Activated naive CD8-positive, alpha-beta T cell treated with anti-CD3 and anti-CD28 coated beads, Interleukin-2, amount 10 ng/mL, durations not matched to agents 7 days and 5 days (primary cell): ENCODE measurements at regions not wholly inside any gene's neighbourhood (a gene's known extent, or its start where the extent isn't known, plus 50 kb on each side); places are given as distances from the start of the nearest gene placed in this dataset.
A peak's percentile ranks its signal among the peaks of the same experiment; 100 is the strongest.
"Not testable (repeated sequence)": the region's sequence is repeated elsewhere in the genome, so short reads cannot be mapped to it uniquely, and the experiment has no call there.

Experiments
- ATAC-seq: fragments of 150-1000 bp; cut with Tn5 transposase; one replicate; pipeline ENCODE4 v1.10.0; 2021; ENCODE audit warnings: low read depth, moderate library complexity
- POLR2A ChIA-PET: fragments of 350-600 bp; sonication (Branson Sonifier 250); formaldehyde crosslinking; loops from one replicate; lab custom pipeline; 2021; ENCODE audit warnings: antibody characterized with exemption; lab: Charles Lee
- DNase-seq: peaks from one replicate; pipeline ENCODE4 v3.0.0; 2021
- H3K27ac Mint-ChIP-seq: one replicate; pipeline ENCODE4 v1.8.0; 2022; ENCODE audit warnings: mild to moderate bottlenecking, mixed read lengths
- H3K27me3 Mint-ChIP-seq: one replicate; pipeline ENCODE4 v1.8.0; 2022; ENCODE audit warnings: mild to moderate bottlenecking, moderate library complexity, mixed read lengths
- H3K36me3 Mint-ChIP-seq: one replicate; pipeline ENCODE4 v1.8.0; 2021; ENCODE audit warnings: mild to moderate bottlenecking, mixed read lengths
- H3K4me1 Mint-ChIP-seq: one replicate; pipeline ENCODE4 v1.8.0; 2021; ENCODE audit warnings: mixed read lengths
- H3K4me3 Mint-ChIP-seq: one replicate; pipeline ENCODE4 v1.8.0; 2022; ENCODE audit warnings: mild to moderate bottlenecking, moderate library complexity, mixed read lengths
- H3K9me3 Mint-ChIP-seq: one replicate; pipeline ENCODE4 v1.8.0; 2021; ENCODE audit warnings: mixed read lengths

GRCh38 chr2:87549561-87550202 is 198.2 kb upstream of the PLGLB2 start:
- H3K4me1 Mint-ChIP-seq, H3K27me3 Mint-ChIP-seq, DNase-seq, H3K9me3 Mint-ChIP-seq, H3K36me3 Mint-ChIP-seq, H3K4me3 Mint-ChIP-seq, POLR2A ChIA-PET: not testable (repeated sequence)
- H3K27ac Mint-ChIP-seq: peak overlapping the region; percentile 56
- ATAC-seq: peak; percentile 6

GRCh38 chr2:87554678-87555077 is 193.2 kb upstream of the PLGLB2 start:
- H3K4me3 Mint-ChIP-seq, POLR2A ChIA-PET, H3K4me1 Mint-ChIP-seq, H3K9me3 Mint-ChIP-seq, ATAC-seq, H3K27me3 Mint-ChIP-seq, H3K27ac Mint-ChIP-seq, DNase-seq, H3K36me3 Mint-ChIP-seq: not testable (repeated sequence)

- H3K9me3 Mint-ChIP-seq, DNase-seq, H3K4me3 Mint-ChIP-seq, H3K36me3 Mint-ChIP-seq, POLR2A ChIA-PET, H3K27ac Mint-ChIP-seq, ATAC-seq, H3K4me1 Mint-ChIP-seq, H3K27me3 Mint-ChIP-seq: not testable (repeated sequence)
Observed at GRCh38 chr2:87555082-87555481, 192.8 kb upstream of the PLGLB2 start.

GRCh38 chr2:87559001-87559400 is 188.9 kb upstream of the PLGLB2 start:
- DNase-seq, ATAC-seq, POLR2A ChIA-PET, H3K4me3 Mint-ChIP-seq, H3K27me3 Mint-ChIP-seq, H3K27ac Mint-ChIP-seq, H3K36me3 Mint-ChIP-seq, H3K4me1 Mint-ChIP-seq, H3K9me3 Mint-ChIP-seq: not testable (repeated sequence)

- DNase-seq, H3K4me3 Mint-ChIP-seq, H3K27ac Mint-ChIP-seq, H3K27me3 Mint-ChIP-seq, ATAC-seq, H3K4me1 Mint-ChIP-seq, H3K9me3 Mint-ChIP-seq, H3K36me3 Mint-ChIP-seq, POLR2A ChIA-PET: not testable (repeated sequence)
Observed at GRCh38 chr2:87559735-87560134, 188.2 kb upstream of the PLGLB2 start.

- not testable (repeated sequence) for H3K4me1 Mint-ChIP-seq, H3K9me3 Mint-ChIP-seq
Observed at GRCh38 chr2:87565116-87565515, 182.8 kb upstream of the PLGLB2 start.

GRCh38 chr2:87566531-87566930 is 181.4 kb upstream of the PLGLB2 start:
- DNase-seq, H3K27ac Mint-ChIP-seq, ATAC-seq, H3K9me3 Mint-ChIP-seq, H3K4me1 Mint-ChIP-seq, H3K4me3 Mint-ChIP-seq, H3K27me3 Mint-ChIP-seq, POLR2A ChIA-PET, H3K36me3 Mint-ChIP-seq: not testable (repeated sequence)

More at GRCh38 chr2:87565116-87565515, 182.8 kb upstream of the PLGLB2 start:
- H3K4me3 Mint-ChIP-seq, H3K27ac Mint-ChIP-seq, ATAC-seq, DNase-seq, H3K36me3 Mint-ChIP-seq, H3K27me3 Mint-ChIP-seq, POLR2A ChIA-PET: not testable (repeated sequence)

GRCh38 chr2:87567093-87567492 is 180.8 kb upstream of the PLGLB2 start:
- H3K27me3 Mint-ChIP-seq, DNase-seq, H3K4me1 Mint-ChIP-seq, H3K36me3 Mint-ChIP-seq, H3K9me3 Mint-ChIP-seq, POLR2A ChIA-PET, ATAC-seq, H3K4me3 Mint-ChIP-seq, H3K27ac Mint-ChIP-seq: not testable (repeated sequence)

- H3K27ac Mint-ChIP-seq, DNase-seq, H3K4me3 Mint-ChIP-seq, POLR2A ChIA-PET, H3K9me3 Mint-ChIP-seq, ATAC-seq, H3K4me1 Mint-ChIP-seq, H3K36me3 Mint-ChIP-seq, H3K27me3 Mint-ChIP-seq: not testable (repeated sequence)
Observed at GRCh38 chr2:87567912-87568311, 180.0 kb upstream of the PLGLB2 start.

- H3K9me3 Mint-ChIP-seq, ATAC-seq, H3K36me3 Mint-ChIP-seq, POLR2A ChIA-PET, DNase-seq, H3K27me3 Mint-ChIP-seq, H3K4me1 Mint-ChIP-seq, H3K4me3 Mint-ChIP-seq: not testable (repeated sequence)
- peak overlapping the region; percentile 6 for H3K27ac Mint-ChIP-seq
Observed at GRCh38 chr2:87568554-87569278, 179.2 kb upstream of the PLGLB2 start.

GRCh38 chr2:87569689-87570397 is 178.0 kb upstream of the PLGLB2 start:
- DNase-seq, POLR2A ChIA-PET, H3K36me3 Mint-ChIP-seq, H3K27me3 Mint-ChIP-seq, H3K4me1 Mint-ChIP-seq, H3K27ac Mint-ChIP-seq, H3K4me3 Mint-ChIP-seq, H3K9me3 Mint-ChIP-seq: not testable (repeated sequence)
- ATAC-seq: peak; percentile 68

- H3K4me3 Mint-ChIP-seq, H3K36me3 Mint-ChIP-seq, POLR2A ChIA-PET, H3K4me1 Mint-ChIP-seq, DNase-seq, ATAC-seq, H3K27ac Mint-ChIP-seq, H3K9me3 Mint-ChIP-seq, H3K27me3 Mint-ChIP-seq: not testable (repeated sequence)
Observed at GRCh38 chr2:87571889-87572465, 175.9 kb upstream of the PLGLB2 start.

GRCh38 chr2:87572906-87573305 is 175.0 kb upstream of the PLGLB2 start:
- DNase-seq, H3K4me3 Mint-ChIP-seq, H3K27ac Mint-ChIP-seq, ATAC-seq, H3K27me3 Mint-ChIP-seq, POLR2A ChIA-PET, H3K9me3 Mint-ChIP-seq, H3K4me1 Mint-ChIP-seq, H3K36me3 Mint-ChIP-seq: not testable (repeated sequence)
